Gastrocnemius medialis (tissue), 4 donors: ENCODE measurements at regions not wholly inside any gene's neighbourhood (a gene's known extent, or its start where the extent isn't known, plus 50 kb on each side); places are given as distances from the start of the nearest gene placed in this dataset.

Experiments
- POLR2A ChIP-seq, 2 donors: fragments of 450-650 bp; IDR thresholded peaks; one replicate each; pipeline ENCODE4 v1.6.1; 2017; ENCODE audit warnings: antibody characterized with exemption in 2 of 2, mild to moderate bottlenecking in 2 of 2, moderate library complexity in 2 of 2
- TF ChIP-seq, protein P1 (sequence below), 5 experiments: fragments of 450-650 bp in 3 of 5; fragments of 200-600 bp in 2 of 5; sonication (generic) in 2 of 5; IDR thresholded peaks in 4 of 5; conservative IDR thresholded peaks in 1 of 5; 1 replicate in 4 of 5; 2 replicates in 1 of 5; pipeline ENCODE4 v1.5.1; 2016 to 2019; ENCODE audit warnings: antibody characterized with exemption in 5 of 5, mild to moderate bottlenecking in 3 of 5, moderate library complexity in 3 of 5

DNA sequence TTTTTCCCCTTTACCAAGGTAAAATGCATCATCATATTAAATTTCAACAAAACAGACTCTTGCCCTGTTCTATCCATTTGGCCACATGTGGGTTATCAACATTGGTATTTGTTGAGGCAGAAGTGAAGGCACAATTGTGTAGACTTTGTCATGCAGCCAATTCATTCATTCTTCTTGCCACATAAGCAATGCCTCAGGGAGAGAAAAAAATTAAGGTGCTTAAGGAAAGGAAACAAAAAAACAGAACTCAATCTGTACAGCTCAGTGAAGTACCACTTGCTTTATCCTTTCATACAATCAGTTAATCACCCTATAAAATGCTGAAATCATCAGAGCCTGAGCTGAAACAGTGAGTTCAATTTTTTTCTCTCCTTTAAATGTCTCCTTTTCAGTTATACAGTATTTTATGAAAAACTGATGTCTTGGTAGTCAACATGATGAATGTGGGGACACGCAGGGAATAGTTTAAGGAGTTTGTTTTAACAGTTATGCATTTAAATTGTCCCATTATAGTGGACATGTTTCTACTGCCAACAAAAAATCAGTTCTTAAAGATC lies 588.9 kb downstream of the MFSD1 start:
- TF ChIP-seq, protein P1, sequence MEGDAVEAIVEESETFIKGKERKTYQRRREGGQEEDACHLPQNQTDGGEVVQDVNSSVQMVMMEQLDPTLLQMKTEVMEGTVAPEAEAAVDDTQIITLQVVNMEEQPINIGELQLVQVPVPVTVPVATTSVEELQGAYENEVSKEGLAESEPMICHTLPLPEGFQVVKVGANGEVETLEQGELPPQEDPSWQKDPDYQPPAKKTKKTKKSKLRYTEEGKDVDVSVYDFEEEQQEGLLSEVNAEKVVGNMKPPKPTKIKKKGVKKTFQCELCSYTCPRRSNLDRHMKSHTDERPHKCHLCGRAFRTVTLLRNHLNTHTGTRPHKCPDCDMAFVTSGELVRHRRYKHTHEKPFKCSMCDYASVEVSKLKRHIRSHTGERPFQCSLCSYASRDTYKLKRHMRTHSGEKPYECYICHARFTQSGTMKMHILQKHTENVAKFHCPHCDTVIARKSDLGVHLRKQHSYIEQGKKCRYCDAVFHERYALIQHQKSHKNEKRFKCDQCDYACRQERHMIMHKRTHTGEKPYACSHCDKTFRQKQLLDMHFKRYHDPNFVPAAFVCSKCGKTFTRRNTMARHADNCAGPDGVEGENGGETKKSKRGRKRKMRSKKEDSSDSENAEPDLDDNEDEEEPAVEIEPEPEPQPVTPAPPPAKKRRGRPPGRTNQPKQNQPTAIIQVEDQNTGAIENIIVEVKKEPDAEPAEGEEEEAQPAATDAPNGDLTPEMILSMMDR (IDR thresholded peaks at IDR 0.05 in 4 of 5, conservative IDR thresholded peaks at IDR 0.05 in 1 of 5): no peak
- no peak for TF ChIP-seq POLR2A (IDR thresholded peaks at IDR 0.05)
